Transverse colon (tissue), 4 donors: ENCODE measurements at regions not wholly inside any gene's neighbourhood (a gene's known extent, or its start where the extent isn't known, plus 50 kb on each side); places are given as distances from the start of the nearest gene placed in this dataset.

Experiments used
- POLR2A ChIP-seq: fragments of 450-650 bp; IDR thresholded peaks from one replicate; pipeline ENCODE4 v1.6.1; 2016; ENCODE audit warnings: antibody characterized with exemption, mild to moderate bottlenecking, moderate library complexity
- POLR2AphosphoS5 ChIP-seq, 3 donors: sonication (generic); formaldehyde crosslinking; IDR thresholded peaks; one replicate each; pipeline ENCODE4 v1.6.1; 2016; ENCODE audit warnings: antibody characterized with exemption in 3 of 3
- TF ChIP-seq, protein P1 (sequence below), 5 experiments: fragments of 200-600 bp in 3 of 5; fragments of 450-650 bp in 2 of 5; sonication (generic) in 3 of 5; IDR thresholded peaks; 1 replicate in 2 of 5; 2 replicates in 3 of 5; pipeline ENCODE4 v1.5.1; 2016 to 2017; ENCODE audit warnings: antibody characterized with exemption in 5 of 5, inconsistent platforms in 3 of 5, mild to moderate bottlenecking in 2 of 5, moderate library complexity in 1 of 5

DNA sequence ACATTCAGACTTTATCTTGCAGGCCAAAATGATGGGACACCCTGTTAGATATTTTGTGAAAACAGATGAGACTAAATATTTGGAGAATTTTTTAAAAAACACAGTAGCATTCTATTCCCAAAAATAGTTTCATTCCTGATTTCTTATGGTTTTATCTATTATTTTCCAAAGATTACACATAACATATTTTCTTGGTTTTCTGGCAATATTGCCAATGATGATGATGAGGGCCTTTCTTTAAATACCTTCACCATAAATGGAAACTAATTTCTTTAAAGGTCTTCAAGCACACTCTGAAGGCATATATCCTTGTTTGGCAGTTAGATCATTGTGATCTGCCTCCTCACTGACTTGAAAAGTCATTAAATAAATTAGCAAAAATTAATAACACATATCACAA lies 522.3 kb upstream of the LUZP2 start:
- TF ChIP-seq POLR2AphosphoS5 (IDR thresholded peaks at IDR 0.05), result no peak
- TF ChIP-seq, protein P1, sequence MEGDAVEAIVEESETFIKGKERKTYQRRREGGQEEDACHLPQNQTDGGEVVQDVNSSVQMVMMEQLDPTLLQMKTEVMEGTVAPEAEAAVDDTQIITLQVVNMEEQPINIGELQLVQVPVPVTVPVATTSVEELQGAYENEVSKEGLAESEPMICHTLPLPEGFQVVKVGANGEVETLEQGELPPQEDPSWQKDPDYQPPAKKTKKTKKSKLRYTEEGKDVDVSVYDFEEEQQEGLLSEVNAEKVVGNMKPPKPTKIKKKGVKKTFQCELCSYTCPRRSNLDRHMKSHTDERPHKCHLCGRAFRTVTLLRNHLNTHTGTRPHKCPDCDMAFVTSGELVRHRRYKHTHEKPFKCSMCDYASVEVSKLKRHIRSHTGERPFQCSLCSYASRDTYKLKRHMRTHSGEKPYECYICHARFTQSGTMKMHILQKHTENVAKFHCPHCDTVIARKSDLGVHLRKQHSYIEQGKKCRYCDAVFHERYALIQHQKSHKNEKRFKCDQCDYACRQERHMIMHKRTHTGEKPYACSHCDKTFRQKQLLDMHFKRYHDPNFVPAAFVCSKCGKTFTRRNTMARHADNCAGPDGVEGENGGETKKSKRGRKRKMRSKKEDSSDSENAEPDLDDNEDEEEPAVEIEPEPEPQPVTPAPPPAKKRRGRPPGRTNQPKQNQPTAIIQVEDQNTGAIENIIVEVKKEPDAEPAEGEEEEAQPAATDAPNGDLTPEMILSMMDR (IDR thresholded peaks at IDR 0.05), result no peak
- TF ChIP-seq POLR2A, result no peak
